Stimulated activated CD4-positive, alpha-beta T cell treated with anti-CD3 and anti-CD28 coated beads, TNF-alpha, amount 100 ng/mL, for 1 hour (primary cell): ENCODE measurements at regions not wholly inside any gene's neighbourhood (a gene's known extent, or its start where the extent isn't known, plus 50 kb on each side); places are given as distances from the start of the nearest gene placed in this dataset.
"Not testable (repeated sequence)": the region's sequence is repeated elsewhere in the genome, so short reads cannot be mapped to it uniquely, and the experiment has no call there.

Experiments used
- DNase-seq, 3 donors: peaks; one replicate each; pipeline ENCODE4 v3.0.0-alpha.2; 2020; ENCODE audit warnings: low read depth in 3 of 3, low spot score in 1 of 3

GRCh38 chr16:88298833-88299745, 83.7 kb upstream of the ZNF469 start:
- DNase-seq: no peak

GRCh38 chr16:88299751-88300462, 82.9 kb upstream of the ZNF469 start:
- no peak for DNase-seq

GRCh38 chr16:88300463-88300835, 82.3 kb upstream of the ZNF469 start:
- DNase-seq: no peak

- no peak for DNase-seq
These were observed 81.3 kb upstream of the ZNF469 start for GRCh38 chr16:88301431-88301830.

GRCh38 chr16:88301886-88302285, 80.9 kb upstream of the ZNF469 start:
- DNase-seq: no peak

GRCh38 chr16:88302666-88303065, 80.1 kb upstream of the ZNF469 start:
- no peak for DNase-seq

- DNase-seq: no peak
These were observed 79.4 kb upstream of the ZNF469 start for GRCh38 chr16:88303405-88303804.

GRCh38 chr16:88303890-88304819, 78.6 kb upstream of the ZNF469 start:
- no peak for DNase-seq

GRCh38 chr16:88305176-88305575, 77.6 kb upstream of the ZNF469 start:
- no peak for DNase-seq

- DNase-seq: no peak
These were observed 76.3 kb upstream of the ZNF469 start for GRCh38 chr16:88306411-88306810.

- no peak for DNase-seq
These were observed 75.8 kb upstream of the ZNF469 start for GRCh38 chr16:88306860-88307545.

GRCh38 chr16:88308441-88309173, 74.2 kb upstream of the ZNF469 start:
- DNase-seq: no peak

GRCh38 chr16:88309174-88309907, 73.4 kb upstream of the ZNF469 start:
- DNase-seq: no peak

GRCh38 chr16:88309908-88310265, 72.9 kb upstream of the ZNF469 start:
- DNase-seq: no peak

GRCh38 chr16:88310796-88311605, 71.8 kb upstream of the ZNF469 start:
- no peak for DNase-seq

- DNase-seq: not testable (repeated sequence)
These were observed 70.9 kb upstream of the ZNF469 start for GRCh38 chr16:88311860-88312259.

- DNase-seq: no peak
These were observed 70.0 kb upstream of the ZNF469 start for GRCh38 chr16:88312732-88313131.

GRCh38 chr16:88314991-88315542, 67.7 kb upstream of the ZNF469 start:
- DNase-seq: no peak
